Ascending aorta (tissue), 2 donors: ENCODE measurements at regions not wholly inside any gene's neighbourhood (a gene's known extent, or its start where the extent isn't known, plus 50 kb on each side); places are given as distances from the start of the nearest gene placed in this dataset.
A peak's percentile ranks its signal among the peaks of the same experiment; 100 is the strongest.

Experiments used
- DNase-seq, 2 donors: peaks; one replicate each; pipeline ENCODE4 v3.0.0-alpha.2; 2019; ENCODE audit warnings: low spot score in 2 of 2
- H3K27ac ChIP-seq, 2 donors: fragments of 200-600 bp; sonication (generic); one replicate each; pipeline ENCODE4 v1.5.1; 2016 to 2017; ENCODE audit warnings: mild to moderate bottlenecking in 1 of 2
- H3K27me3 ChIP-seq: fragments of 200-600 bp; sonication (generic); one replicate; pipeline ENCODE4 v1.5.1; 2017
- H3K36me3 ChIP-seq, 2 donors: fragments of 200-600 bp; sonication (generic); one replicate each; pipeline ENCODE4 v1.5.1; 2016
- H3K4me1 ChIP-seq, 2 donors: fragments of 200-600 bp; sonication (generic); one replicate each; pipeline ENCODE4 v1.5.1; 2016 to 2017; ENCODE audit warnings: mild to moderate bottlenecking in 1 of 2
- H3K4me3 ChIP-seq, 2 donors: fragments of 200-600 bp; sonication (generic); one replicate each; pipeline ENCODE4 v1.5.1; 2016 to 2017; ENCODE audit warnings: mild to moderate bottlenecking in 1 of 2
- H3K9me3 ChIP-seq, 2 donors: fragments of 200-600 bp; sonication (generic); one replicate each; pipeline ENCODE4 v1.5.1; 2016
- intact Hi-C: fragments of 100-400 bp; cut with DNase I; formaldehyde crosslinking; loops from one replicate; pipeline ENCODE4 v1.15.1; 2023
- TF ChIP-seq, protein P1 (sequence below), 3 experiments: fragments of 200-600 bp in 2 of 3; fragments of 450-650 bp in 1 of 3; sonication (generic) in 2 of 3; IDR thresholded peaks; one replicate each; pipeline ENCODE4 v1.5.1; 2016 to 2019; ENCODE audit warnings: antibody characterized with exemption in 3 of 3, mild to moderate bottlenecking in 1 of 3, moderate library complexity in 1 of 3

DNA sequence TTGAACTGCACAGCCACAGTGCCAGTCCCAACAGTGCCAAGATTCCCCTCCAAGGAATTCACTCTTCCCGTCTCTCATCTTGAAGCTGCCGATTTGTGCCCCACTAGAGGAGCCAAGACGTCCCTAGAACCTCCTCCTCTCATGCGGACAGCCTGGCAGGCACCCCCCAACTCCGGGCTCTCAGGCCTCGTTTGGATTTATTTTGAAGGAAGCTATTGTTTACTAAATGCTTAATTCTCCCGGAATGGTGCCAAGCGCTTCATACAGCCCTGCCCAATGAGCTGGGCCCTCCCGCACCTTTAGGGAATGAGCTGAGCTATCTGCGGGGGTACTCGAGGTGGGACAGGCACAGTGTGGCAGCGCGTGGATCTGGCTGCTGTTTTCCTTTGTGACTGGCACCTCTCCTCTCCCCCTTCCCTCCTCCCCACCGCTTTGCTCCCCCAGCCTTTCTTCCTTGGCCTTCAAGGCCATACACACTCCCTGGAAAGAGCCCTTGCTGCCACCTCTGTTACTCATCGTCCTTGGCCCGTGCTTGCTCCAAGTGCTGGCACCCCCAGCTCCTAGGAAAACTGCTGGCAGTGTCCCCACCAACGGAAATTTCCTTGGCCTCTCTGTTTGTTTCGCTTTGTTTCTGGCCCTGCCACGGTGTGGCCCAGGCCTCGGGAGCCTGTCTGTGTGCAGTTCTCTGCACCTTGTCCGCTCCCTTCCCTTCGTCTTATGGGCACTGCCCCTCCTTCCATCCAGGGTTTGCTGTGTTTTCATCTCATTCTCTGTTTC, 49.9 kb upstream of the CDR2 start:
- Histone ChIP-seq H3K4me3 (peak overlapping the region; percentile 39 to 57), H3K27me3 (no peaks in the 10 kb centered on the region), H3K9me3 (no peaks in the 10 kb centered on the region), H3K4me1 (peaks cover 2 to 15% of the 10 kb centered on the region in 2 donors), H3K27ac (peak overlapping the region; percentile 86 to 87), H3K36me3 (peaks cover 32 to 48% of the 10 kb centered on the region in 2 donors)
- TF ChIP-seq, protein P1, sequence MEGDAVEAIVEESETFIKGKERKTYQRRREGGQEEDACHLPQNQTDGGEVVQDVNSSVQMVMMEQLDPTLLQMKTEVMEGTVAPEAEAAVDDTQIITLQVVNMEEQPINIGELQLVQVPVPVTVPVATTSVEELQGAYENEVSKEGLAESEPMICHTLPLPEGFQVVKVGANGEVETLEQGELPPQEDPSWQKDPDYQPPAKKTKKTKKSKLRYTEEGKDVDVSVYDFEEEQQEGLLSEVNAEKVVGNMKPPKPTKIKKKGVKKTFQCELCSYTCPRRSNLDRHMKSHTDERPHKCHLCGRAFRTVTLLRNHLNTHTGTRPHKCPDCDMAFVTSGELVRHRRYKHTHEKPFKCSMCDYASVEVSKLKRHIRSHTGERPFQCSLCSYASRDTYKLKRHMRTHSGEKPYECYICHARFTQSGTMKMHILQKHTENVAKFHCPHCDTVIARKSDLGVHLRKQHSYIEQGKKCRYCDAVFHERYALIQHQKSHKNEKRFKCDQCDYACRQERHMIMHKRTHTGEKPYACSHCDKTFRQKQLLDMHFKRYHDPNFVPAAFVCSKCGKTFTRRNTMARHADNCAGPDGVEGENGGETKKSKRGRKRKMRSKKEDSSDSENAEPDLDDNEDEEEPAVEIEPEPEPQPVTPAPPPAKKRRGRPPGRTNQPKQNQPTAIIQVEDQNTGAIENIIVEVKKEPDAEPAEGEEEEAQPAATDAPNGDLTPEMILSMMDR (IDR thresholded peaks at IDR 0.05) = no peak
- DNase-seq = peak; percentile 34 to 90
- intact Hi-C loops = loop anchor here (2.0 kb wide), 1 partner anchor 50 kb away; the partner anchor contains the start of gene CDR2
